Prostate gland (tissue), 2 donors: ENCODE measurements at regions not wholly inside any gene's neighbourhood (a gene's known extent, or its start where the extent isn't known, plus 50 kb on each side); places are given as distances from the start of the nearest gene placed in this dataset.

Source experiments
- DNase-seq: peaks from one replicate; pipeline ENCODE4 v3.0.0-alpha.2; 2019; ENCODE audit warnings: low spot score
- H3K27ac ChIP-seq, 2 donors: fragments of 200-600 bp; sonication (generic); 2 replicates each; pipeline ENCODE4 v1.5.1; 2017 to 2019
- H3K27me3 ChIP-seq: fragments of 200-600 bp; sonication (generic); replicated peaks from 2 replicates; pipeline ENCODE4 v1.5.1; 2019; ENCODE audit not compliant: insufficient read depth
- H3K36me3 ChIP-seq, 2 donors: fragments of 200-600 bp; sonication (generic); 1 replicate in 1 of 2; 2 replicates in 1 of 2; pipeline versions ENCODE4 v1.5.1 to v1.8.1; 2017 to 2019
- H3K4me1 ChIP-seq: fragments of 200-600 bp; sonication (generic); replicated peaks from 2 replicates; pipeline ENCODE4 v1.5.1; 2019
- H3K4me3 ChIP-seq, 2 donors: fragments of 200-600 bp; sonication (generic); 2 replicates each; pipeline ENCODE4 v1.5.1; 2017 to 2019
- H3K9me3 ChIP-seq: fragments of 200-600 bp; sonication (generic); 2 replicates; pipeline ENCODE4 v1.5.1; 2017
- POLR2A ChIP-seq: fragments of 450-650 bp; IDR thresholded peaks from one replicate; pipeline ENCODE4 v1.6.1; 2016; ENCODE audit warnings: antibody characterized with exemption, mild to moderate bottlenecking
- POLR2AphosphoS5 ChIP-seq: sonication (generic); formaldehyde crosslinking; IDR thresholded peaks from one replicate; pipeline ENCODE4 v1.6.1; 2017; ENCODE audit warnings: antibody characterized with exemption
- WGBS: methylation state at CpG from one replicate; pipeline ENCODE4 v1.1.5; 2018; 5-methylcytosine and 5-hydroxymethylcytosine counted together
- intact Hi-C: fragments of 100-400 bp; cut with DNase I; formaldehyde crosslinking; loops from one replicate; pipeline ENCODE4 v1.14.2; 2022
- TF ChIP-seq, protein P1 (sequence below), 4 experiments: fragments of 200-600 bp in 2 of 4; fragments of 450-650 bp in 2 of 4; sonication (generic) in 2 of 4; IDR thresholded peaks; 1 replicate in 3 of 4; 2 replicates in 1 of 4; pipeline ENCODE4 v1.5.1; 2016 to 2019; ENCODE audit warnings: antibody characterized with exemption in 4 of 4, mild to moderate bottlenecking in 2 of 4, moderate library complexity in 2 of 4

- Histone ChIP-seq H3K27ac (no peak overlapping the region), H3K4me3 (no peak overlapping the region), H3K9me3 (no peaks in the 10 kb centered on the region), H3K36me3 (no peaks in the 10 kb centered on the region), H3K4me1 (no peaks in the 10 kb centered on the region), H3K27me3 (no peaks in the 10 kb centered on the region)
- no peak for TF ChIP-seq POLR2AphosphoS5
- no peak for TF ChIP-seq POLR2A
- TF ChIP-seq, protein P1, sequence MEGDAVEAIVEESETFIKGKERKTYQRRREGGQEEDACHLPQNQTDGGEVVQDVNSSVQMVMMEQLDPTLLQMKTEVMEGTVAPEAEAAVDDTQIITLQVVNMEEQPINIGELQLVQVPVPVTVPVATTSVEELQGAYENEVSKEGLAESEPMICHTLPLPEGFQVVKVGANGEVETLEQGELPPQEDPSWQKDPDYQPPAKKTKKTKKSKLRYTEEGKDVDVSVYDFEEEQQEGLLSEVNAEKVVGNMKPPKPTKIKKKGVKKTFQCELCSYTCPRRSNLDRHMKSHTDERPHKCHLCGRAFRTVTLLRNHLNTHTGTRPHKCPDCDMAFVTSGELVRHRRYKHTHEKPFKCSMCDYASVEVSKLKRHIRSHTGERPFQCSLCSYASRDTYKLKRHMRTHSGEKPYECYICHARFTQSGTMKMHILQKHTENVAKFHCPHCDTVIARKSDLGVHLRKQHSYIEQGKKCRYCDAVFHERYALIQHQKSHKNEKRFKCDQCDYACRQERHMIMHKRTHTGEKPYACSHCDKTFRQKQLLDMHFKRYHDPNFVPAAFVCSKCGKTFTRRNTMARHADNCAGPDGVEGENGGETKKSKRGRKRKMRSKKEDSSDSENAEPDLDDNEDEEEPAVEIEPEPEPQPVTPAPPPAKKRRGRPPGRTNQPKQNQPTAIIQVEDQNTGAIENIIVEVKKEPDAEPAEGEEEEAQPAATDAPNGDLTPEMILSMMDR (IDR thresholded peaks at IDR 0.05): no peak
- no peak for DNase-seq
- 94% methylated on average over 6 of the region's 6 CpGs for WGBS
- intact Hi-C loops: no loop called here
Measured at GRCh38 chr21:21731626-21732025, 733.4 kb downstream of the NCAM2 start.

DNA sequence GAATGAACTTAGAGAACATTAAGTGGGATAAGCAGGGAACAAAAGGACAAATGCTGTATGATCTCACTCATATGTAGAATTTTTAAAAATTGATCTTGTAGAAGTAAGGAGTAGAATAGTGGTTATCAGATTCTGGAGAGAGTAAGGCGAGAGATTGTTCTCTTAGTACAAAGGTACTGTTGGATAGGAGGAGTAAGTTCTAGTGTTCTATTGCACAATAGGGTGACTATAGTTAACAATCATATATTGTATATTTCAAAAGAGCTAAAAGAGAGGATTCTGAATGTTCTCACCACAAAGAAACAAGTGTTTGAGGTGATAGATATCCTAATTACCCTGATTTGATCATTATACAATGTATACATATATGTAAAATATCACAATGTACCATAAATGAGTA lies 735.9 kb downstream of the NCAM2 start:
- TF ChIP-seq POLR2A: no peak
- TF ChIP-seq, protein P1 (IDR thresholded peaks at IDR 0.05): no peak
- no peak for TF ChIP-seq POLR2AphosphoS5
- Histone ChIP-seq H3K4me1 (no peaks in the 10 kb centered on the region), H3K27me3 (no peaks in the 10 kb centered on the region), H3K9me3 (no peaks in the 10 kb centered on the region), H3K4me3 (no peak overlapping the region), H3K36me3 (no peaks in the 10 kb centered on the region), H3K27ac (no peak overlapping the region)
- 90% methylated on average over 1 of the region's 1 CpG for WGBS
- DNase-seq: no peak
- intact Hi-C loops: no loop called here

DNA sequence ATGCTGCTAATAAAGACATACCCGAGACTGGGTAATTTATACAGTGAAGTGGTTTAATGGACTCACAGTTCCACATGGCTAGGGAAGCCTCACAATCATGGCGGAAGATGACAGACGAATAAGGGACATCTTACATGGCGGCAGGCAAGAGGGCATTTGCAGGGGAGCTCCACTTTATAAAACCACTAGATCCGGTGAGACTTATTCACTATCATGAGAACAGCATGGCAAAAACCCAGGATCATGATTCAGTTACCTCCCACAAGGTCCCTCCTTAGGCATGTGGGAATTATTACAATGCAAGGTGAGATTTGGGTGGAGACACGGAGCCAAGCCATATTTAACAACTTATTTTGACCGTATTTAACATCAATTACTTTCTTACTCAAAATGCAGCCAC lies 739.0 kb downstream of the NCAM2 start:
- WGBS: 88% methylated on average over 7 of the region's 7 CpGs
- no peaks in the 10 kb centered on the region for H3K4me1 ChIP-seq
- intact Hi-C loops: no loop called here

DNA sequence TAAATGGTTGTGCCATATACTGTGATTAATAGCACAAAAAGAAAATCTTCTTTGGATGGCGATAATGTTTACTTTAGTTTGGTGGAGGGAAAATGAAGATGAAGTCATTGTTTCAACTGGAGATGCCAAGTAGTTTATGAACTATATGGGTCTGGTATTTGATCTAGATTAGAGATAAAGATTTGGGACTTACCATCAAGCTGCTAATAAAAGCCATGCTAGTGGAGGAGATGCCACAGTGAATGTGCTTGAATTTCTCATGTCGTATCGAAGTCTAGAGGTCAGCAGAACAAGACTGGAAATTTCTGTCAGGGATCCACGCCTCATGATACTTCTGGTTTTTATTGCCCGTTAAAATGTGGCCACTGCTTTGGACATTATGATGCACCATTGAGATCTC lies 742.0 kb downstream of the NCAM2 start:
- H3K4me3 ChIP-seq: no peak overlapping the region
- no peak overlapping the region for H3K27ac ChIP-seq
- no peaks in the 10 kb centered on the region for H3K4me1 ChIP-seq
- 66% methylated on average over 5 of the region's 5 CpGs for WGBS
- intact Hi-C loops: no loop called here
- no peak for DNase-seq
- TF ChIP-seq, protein P1 (IDR thresholded peaks at IDR 0.05): no peak
- TF ChIP-seq POLR2A: no peak
- no peak for TF ChIP-seq POLR2AphosphoS5
- no peaks in the 10 kb centered on the region for H3K9me3 ChIP-seq
- H3K36me3 ChIP-seq: no peaks in the 10 kb centered on the region
- H3K27me3 ChIP-seq: no peaks in the 10 kb centered on the region

More for the DNA sequence above, 739.0 kb downstream of the NCAM2 start:
- no peak for DNase-seq
- no peaks in the 10 kb centered on the region for H3K9me3 ChIP-seq
- no peak overlapping the region for H3K4me3 ChIP-seq
- TF ChIP-seq POLR2A (no peak), POLR2AphosphoS5 (no peak)
- TF ChIP-seq, protein P1 (IDR thresholded peaks at IDR 0.05): no peak
- no peaks in the 10 kb centered on the region for H3K27me3 ChIP-seq
- H3K36me3 ChIP-seq: no peaks in the 10 kb centered on the region
- no peak overlapping the region for H3K27ac ChIP-seq

DNA sequence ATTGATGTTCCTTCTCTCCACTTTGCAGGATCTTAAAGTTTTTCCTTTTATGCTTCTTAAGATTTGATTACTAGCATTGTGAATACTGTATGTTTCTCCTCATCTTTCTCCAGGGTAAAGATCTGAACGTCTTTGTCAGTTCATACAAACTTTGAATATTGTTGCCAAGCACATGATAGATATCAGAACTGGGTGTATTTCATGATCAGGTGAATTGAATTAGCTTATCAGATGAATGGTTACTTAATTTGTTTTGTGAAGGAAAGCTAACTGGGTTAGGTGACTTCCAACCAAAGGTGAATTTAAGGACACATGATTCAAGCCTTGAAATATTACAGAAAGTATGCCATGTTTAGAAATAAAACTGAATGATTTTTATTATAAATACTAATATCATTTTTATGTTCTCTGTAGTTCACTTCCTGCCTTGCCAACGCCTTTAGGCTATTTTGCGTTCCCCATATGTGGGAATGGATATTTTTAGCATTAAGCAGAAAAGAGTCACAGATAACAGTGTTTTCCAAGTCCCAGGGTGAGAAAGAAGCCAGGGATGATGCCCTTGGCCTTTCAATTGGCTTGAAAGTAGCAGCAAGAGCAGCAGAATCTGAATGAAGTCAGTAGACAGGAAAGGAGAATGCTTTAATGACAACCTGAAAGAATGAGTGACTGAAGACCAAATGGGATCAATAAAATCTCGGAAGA lies 752.1 kb downstream of the NCAM2 start:
- H3K27ac ChIP-seq: no peak overlapping the region
- WGBS: 55% methylated on average over 4 of the region's 4 CpGs
- no peak for DNase-seq
- H3K4me3 ChIP-seq: no peak overlapping the region
- no peaks in the 10 kb centered on the region for H3K4me1 ChIP-seq
- no peaks in the 10 kb centered on the region for H3K9me3 ChIP-seq
- H3K27me3 ChIP-seq: no peaks in the 10 kb centered on the region
- TF ChIP-seq POLR2AphosphoS5 (no peak), POLR2A (no peak)
- TF ChIP-seq, protein P1 (IDR thresholded peaks at IDR 0.05): no peak
- intact Hi-C loops: no loop called here
- no peaks in the 10 kb centered on the region for H3K36me3 ChIP-seq
